OCI-LY1 (cell line): ENCODE measurements at regions not wholly inside any gene's neighbourhood (a gene's known extent, or its start where the extent isn't known, plus 50 kb on each side); places are given as distances from the start of the nearest gene placed in this dataset.

Experiments
- H2AFZ ChIP-seq: fragments of 200-600 bp; sonication (generic), shearing (Covaris generic); 2 replicates; pipeline ENCODE4 v1.6.0; 2014; ENCODE audit warnings: antibody characterized with exemption, mild to moderate bottlenecking, low read length
- H3F3A ChIP-seq: fragments of 200-600 bp; sonication (generic), shearing (Covaris generic); 2 replicates; pipeline ENCODE4 v1.6.0; 2014; ENCODE audit warnings: mild to moderate bottlenecking, antibody characterized with exemption, low read length, moderate library complexity; ENCODE audit not compliant: insufficient read depth
- H3K27ac ChIP-seq: fragments of 200-600 bp; sonication (generic); 2 replicates; pipeline ENCODE4 v1.5.1; 2014; ENCODE audit warnings: low read length, mixed run types, mild to moderate bottlenecking, low read depth; ENCODE audit not compliant: poor library complexity, severe bottlenecking
- H3K27me3 ChIP-seq: fragments of 200-600 bp; sonication (generic); 2 replicates; pipeline ENCODE4 v1.6.0; 2014; ENCODE audit warnings: antibody characterized with exemption, mild to moderate bottlenecking, low read length, moderate library complexity; ENCODE audit not compliant: insufficient read depth
- H3K36me3 ChIP-seq: fragments of 200-600 bp; sonication (generic); 2 replicates; pipeline ENCODE4 v1.6.1; 2014; ENCODE audit warnings: mild to moderate bottlenecking, antibody characterized with exemption, low read length, moderate library complexity, mixed read lengths; ENCODE audit not compliant: insufficient read depth
- H3K4me1 ChIP-seq: fragments of 200-600 bp; sonication (generic); 2 replicates; pipeline ENCODE4 v1.5.1; 2014; ENCODE audit warnings: mild to moderate bottlenecking, low read length, moderate library complexity; ENCODE audit not compliant: insufficient read depth, severe bottlenecking
- H3K4me2 ChIP-seq: fragments of 200-600 bp; sonication (generic), shearing (Covaris generic); 2 replicates; pipeline ENCODE4 v1.6.1; 2014; ENCODE audit warnings: low read length
- H3K4me3 ChIP-seq: fragments of 200-600 bp; sonication (generic); 2 replicates; pipeline ENCODE4 v1.5.1; 2014; ENCODE audit warnings: low read length, low read depth, mild to moderate bottlenecking, mixed read lengths; ENCODE audit not compliant: poor library complexity, severe bottlenecking
- H3K79me2 ChIP-seq: fragments of 200-600 bp; shearing (Covaris generic); 2 replicates; pipeline ENCODE4 v1.6.1; 2016; ENCODE audit warnings: mixed run types, low read length, mixed read lengths; ENCODE audit not compliant: insufficient read depth
- H3K9ac ChIP-seq: fragments of 200-600 bp; sonication (generic), shearing (Covaris generic); 2 replicates; pipeline ENCODE4 v1.6.1; 2014; ENCODE audit warnings: mild to moderate bottlenecking, low read length, mixed read lengths
- H3K9me2 ChIP-seq: fragments of 200-600 bp; sonication (generic), shearing (Covaris generic); 2 replicates; pipeline ENCODE4 v1.6.1; 2014; ENCODE audit warnings: low read depth, mild to moderate bottlenecking, low read length, mixed read lengths
- H3K9me3 ChIP-seq: fragments of 200-600 bp; shearing (Covaris generic); 2 replicates; pipeline ENCODE4 v1.6.1; 2014; ENCODE audit warnings: low read length, mixed read lengths
- H4K20me1 ChIP-seq: fragments of 200-600 bp; sonication (generic), shearing (Covaris generic); 2 replicates; pipeline ENCODE4 v1.6.0; 2016; ENCODE audit warnings: mild to moderate bottlenecking, low read length; ENCODE audit not compliant: insufficient read depth
- EZH2 ChIP-seq: fragments of 200-600 bp; sonication (generic), shearing (Covaris generic); IDR thresholded peaks from 2 replicates; pipeline ENCODE4 v1.8.0; 2017; ENCODE audit warnings: borderline replicate concordance, mixed run types, mild to moderate bottlenecking, antibody characterized with exemption, low read length, moderate library complexity, mixed read lengths
- TF ChIP-seq, protein P1 (sequence below): fragments of 200-600 bp; sonication (generic), shearing (Covaris generic); IDR thresholded peaks from 2 replicates; pipeline ENCODE4 v1.5.1; 2017; ENCODE audit warnings: mild to moderate bottlenecking, antibody characterized with exemption, low read length, moderate library complexity, mixed read lengths

DNA sequence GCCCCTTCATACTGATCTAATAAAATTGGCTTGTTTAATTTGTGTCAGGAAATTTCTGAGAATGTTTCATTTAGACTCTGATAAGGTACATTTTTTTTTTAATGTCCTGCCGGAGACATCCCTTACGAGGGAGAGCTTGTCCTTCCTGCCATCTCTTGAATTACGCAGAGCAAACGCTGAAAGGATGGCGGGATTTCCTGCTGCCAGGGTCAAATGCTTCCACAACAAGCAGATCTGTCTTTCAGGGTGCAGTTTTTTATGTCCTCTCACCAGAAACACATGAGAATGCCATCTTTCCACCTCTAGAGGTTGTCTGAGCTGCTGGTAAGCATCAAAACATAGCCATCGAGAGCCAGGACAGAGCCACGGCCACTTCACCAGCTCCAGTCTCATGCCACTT lies 126.8 kb upstream of the ARHGAP5 start:
- no peak overlapping the region for H3K4me3 ChIP-seq
- H3K79me2 ChIP-seq, result no peaks in the 10 kb centered on the region
- no peaks in the 10 kb centered on the region for H3K36me3 ChIP-seq
- H4K20me1 ChIP-seq, result no peaks in the 10 kb centered on the region
- H3K27me3 ChIP-seq, result no peaks in the 10 kb centered on the region
- H3K9me2 ChIP-seq, result no peaks in the 10 kb centered on the region
- H3K27ac ChIP-seq, result no peak overlapping the region
- no peaks in the 10 kb centered on the region for H3K9me3 ChIP-seq
- H3K9ac ChIP-seq, result no peak overlapping the region
- no peak overlapping the region for H3K4me2 ChIP-seq
- TF ChIP-seq, protein P1, sequence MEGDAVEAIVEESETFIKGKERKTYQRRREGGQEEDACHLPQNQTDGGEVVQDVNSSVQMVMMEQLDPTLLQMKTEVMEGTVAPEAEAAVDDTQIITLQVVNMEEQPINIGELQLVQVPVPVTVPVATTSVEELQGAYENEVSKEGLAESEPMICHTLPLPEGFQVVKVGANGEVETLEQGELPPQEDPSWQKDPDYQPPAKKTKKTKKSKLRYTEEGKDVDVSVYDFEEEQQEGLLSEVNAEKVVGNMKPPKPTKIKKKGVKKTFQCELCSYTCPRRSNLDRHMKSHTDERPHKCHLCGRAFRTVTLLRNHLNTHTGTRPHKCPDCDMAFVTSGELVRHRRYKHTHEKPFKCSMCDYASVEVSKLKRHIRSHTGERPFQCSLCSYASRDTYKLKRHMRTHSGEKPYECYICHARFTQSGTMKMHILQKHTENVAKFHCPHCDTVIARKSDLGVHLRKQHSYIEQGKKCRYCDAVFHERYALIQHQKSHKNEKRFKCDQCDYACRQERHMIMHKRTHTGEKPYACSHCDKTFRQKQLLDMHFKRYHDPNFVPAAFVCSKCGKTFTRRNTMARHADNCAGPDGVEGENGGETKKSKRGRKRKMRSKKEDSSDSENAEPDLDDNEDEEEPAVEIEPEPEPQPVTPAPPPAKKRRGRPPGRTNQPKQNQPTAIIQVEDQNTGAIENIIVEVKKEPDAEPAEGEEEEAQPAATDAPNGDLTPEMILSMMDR, result no peak
- TF ChIP-seq EZH2, result no peak
- peaks cover 1% of the 10 kb centered on the region for H3K4me1 ChIP-seq
- H2AFZ ChIP-seq, result no peak overlapping the region
- H3F3A ChIP-seq, result no peaks in the 10 kb centered on the region

GRCh38 chr14:31950764-31951637 lies 126.1 kb upstream of the ARHGAP5 start:
- H3K27me3 ChIP-seq, result no peaks in the 10 kb centered on the region
- no peaks in the 10 kb centered on the region for H3K79me2 ChIP-seq
- H2AFZ ChIP-seq, result no peak overlapping the region
- no peak overlapping the region for H3K9ac ChIP-seq
- H3K36me3 ChIP-seq, result no peaks in the 10 kb centered on the region
- no peaks in the 10 kb centered on the region for H3K9me3 ChIP-seq
- no peak overlapping the region for H3K4me3 ChIP-seq
- no peak overlapping the region for H3K4me2 ChIP-seq
- no peaks in the 10 kb centered on the region for H3K4me1 ChIP-seq
- H3K27ac ChIP-seq, result no peak overlapping the region
- no peaks in the 10 kb centered on the region for H4K20me1 ChIP-seq
- no peak for TF ChIP-seq EZH2
- TF ChIP-seq, protein P1, result no peak
- H3F3A ChIP-seq, result no peaks in the 10 kb centered on the region
- no peaks in the 10 kb centered on the region for H3K9me2 ChIP-seq

- no peak overlapping the region for H2AFZ ChIP-seq
- no peaks in the 10 kb centered on the region for H3K79me2 ChIP-seq
- no peaks in the 10 kb centered on the region for H4K20me1 ChIP-seq
- no peak overlapping the region for H3K9ac ChIP-seq
- no peaks in the 10 kb centered on the region for H3K36me3 ChIP-seq
- H3K4me3 ChIP-seq, result no peak overlapping the region
- TF ChIP-seq EZH2, result no peak
- TF ChIP-seq, protein P1, result no peak
- no peaks in the 10 kb centered on the region for H3K9me2 ChIP-seq
- no peaks in the 10 kb centered on the region for H3K9me3 ChIP-seq
- no peak overlapping the region for H3K27ac ChIP-seq
- H3K4me1 ChIP-seq, result no peaks in the 10 kb centered on the region
- H3F3A ChIP-seq, result no peaks in the 10 kb centered on the region
- no peaks in the 10 kb centered on the region for H3K27me3 ChIP-seq
- H3K4me2 ChIP-seq, result no peak overlapping the region
Measured at GRCh38 chr14:31951638-31951964, 125.5 kb upstream of the ARHGAP5 start.
